Activated CD8-positive, alpha-beta memory T cell treated with anti-CD3 and anti-CD28 coated beads for 36 hours (primary cell): ENCODE measurements at regions not wholly inside any gene's neighbourhood (a gene's known extent, or its start where the extent isn't known, plus 50 kb on each side); places are given as distances from the start of the nearest gene placed in this dataset.
"Not testable (repeated sequence)": the region's sequence is repeated elsewhere in the genome, so short reads cannot be mapped to it uniquely, and the experiment has no call there.

Experiments used
- CTCF ChIA-PET: fragments of 350-600 bp; sonication (Branson Sonifier 250); formaldehyde crosslinking; loops from one replicate; lab custom pipeline; 2021; ENCODE audit warnings: antibody characterized with exemption; lab: Charles Lee
- POLR2A ChIA-PET: fragments of 350-600 bp; sonication (Branson Sonifier 250); formaldehyde crosslinking; loops from one replicate; lab custom pipeline; 2021; ENCODE audit warnings: antibody characterized with exemption; lab: Charles Lee

GRCh38 chr9:115781070-115781736 is 372.4 kb upstream of the PAPPA start:
- ChIA-PET CTCF (no interaction called here), POLR2A (no interaction called here)

GRCh38 chr9:115786321-115786720 is 367.3 kb upstream of the PAPPA start:
- CTCF ChIA-PET: no interaction called here
- POLR2A ChIA-PET: no interaction called here

- ChIA-PET CTCF (no interaction called here), POLR2A (no interaction called here)
Observed at GRCh38 chr9:115790520-115790919, 363.1 kb upstream of the PAPPA start.

- POLR2A ChIA-PET: no interaction called here
- CTCF ChIA-PET: no interaction called here
Observed at GRCh38 chr9:115794921-115795475, 358.6 kb upstream of the PAPPA start.

- ChIA-PET CTCF (no interaction called here), POLR2A (no interaction called here)
Observed at GRCh38 chr9:115799734-115800133, 353.9 kb upstream of the PAPPA start.

GRCh38 chr9:115804206-115804605 is 349.4 kb upstream of the PAPPA start:
- ChIA-PET CTCF (no interaction called here), POLR2A (no interaction called here)

GRCh38 chr9:115808108-115808507 is 345.5 kb upstream of the PAPPA start:
- CTCF ChIA-PET: no interaction called here
- POLR2A ChIA-PET: no interaction called here

- CTCF ChIA-PET: no interaction called here
- POLR2A ChIA-PET: no interaction called here
Observed at GRCh38 chr9:115808695-115809094, 344.9 kb upstream of the PAPPA start.

GRCh38 chr9:115810166-115810565 is 343.4 kb upstream of the PAPPA start:
- CTCF ChIA-PET: no interaction called here
- POLR2A ChIA-PET: no interaction called here

- POLR2A ChIA-PET: no interaction called here
- CTCF ChIA-PET: no interaction called here
Observed at GRCh38 chr9:115814081-115814480, 339.5 kb upstream of the PAPPA start.

GRCh38 chr9:115815786-115816185 is 337.8 kb upstream of the PAPPA start:
- CTCF ChIA-PET: no interaction called here
- POLR2A ChIA-PET: no interaction called here

- POLR2A ChIA-PET, CTCF ChIA-PET: not testable (repeated sequence)
Observed at GRCh38 chr9:115818651-115819050, 334.9 kb upstream of the PAPPA start.

- ChIA-PET CTCF (no interaction called here), POLR2A (no interaction called here)
Observed at GRCh38 chr9:115832031-115832430, 321.6 kb upstream of the PAPPA start.

- CTCF ChIA-PET: no interaction called here
- POLR2A ChIA-PET: no interaction called here
Observed at GRCh38 chr9:115837618-115838017, 316.0 kb upstream of the PAPPA start.

- ChIA-PET POLR2A (no interaction called here), CTCF (interaction anchor here (0.8 kb wide), 1 partner anchor 530 kb away, joined by 5 read pairs; no protein-coding TSS in a partner anchor)
Observed at GRCh38 chr9:115838417-115838816, 315.2 kb upstream of the PAPPA start.

- CTCF ChIA-PET, POLR2A ChIA-PET: not testable (repeated sequence)
Observed at GRCh38 chr9:115844433-115844832, 309.2 kb upstream of the PAPPA start.

- POLR2A ChIA-PET: no interaction called here
- CTCF ChIA-PET: no interaction called here
Observed at GRCh38 chr9:115845648-115846312, 307.8 kb upstream of the PAPPA start.

GRCh38 chr9:115847216-115847615 is 306.4 kb upstream of the PAPPA start:
- CTCF ChIA-PET: no interaction called here

GRCh38 chr9:115849679-115850412 is 303.7 kb upstream of the PAPPA start:
- ChIA-PET POLR2A (no interaction called here), CTCF (no interaction called here)

More at GRCh38 chr9:115847216-115847615, 306.4 kb upstream of the PAPPA start:
- POLR2A ChIA-PET: no interaction called here

- ChIA-PET POLR2A (no interaction called here), CTCF (no interaction called here)
Observed at GRCh38 chr9:115850548-115851304, 302.9 kb upstream of the PAPPA start.
